ENCODE measurements at regions not wholly inside any gene's neighbourhood (a gene's known extent, or its start where the extent isn't known, plus 50 kb on each side); places are given as distances from the start of the nearest gene placed in this dataset.

GRCh38 chr11:116607027-116607426, 165.8 kb downstream of the BUD13 start:
- Histone ChIP-seq H3K36me3 (replicated peaks; ENCODE audit: low read depth, low read length) (no peaks in the 10 kb centered on the region), H2AFZ (ENCODE audit: low read depth, low read length) (no peak overlapping the region), H4K20me1 (ENCODE audit: insufficient read depth, low read length) (0 out of 2 replicates have a peak, but pooled peaks cover 6% of the 10 kb centered on the region), H3K4me2 (ENCODE audit: low read length) (no peak overlapping the region), H3K9me3 (ENCODE audit: insufficient read depth, low read length) (no peaks in the 10 kb centered on the region), H3K27me3 (ENCODE audit: low read depth, low read length) (peaks cover 10% of the 10 kb centered on the region; the same call in 1 of the 2 replicates), H3K4me3 (ENCODE audit: low read length) (no peak overlapping the region), H3K79me2 (ENCODE audit: low read length) (no peaks in the 10 kb centered on the region), H3K4me1 (ENCODE audit: low read length) (no peaks in the 10 kb centered on the region), H3K9ac (ENCODE audit: low read length) (no peak overlapping the region), H3K27ac (ENCODE audit: low read length) (no peak overlapping the region)
- no peak for TF ChIP-seq EZH2phosphoT487 (IDR thresholded peaks at IDR 0.05; ENCODE audit: low read depth)
- no peak for TF ChIP-seq CTCF (IDR thresholded peaks at IDR 0.05; ENCODE audit: low read depth, low read length)

- no peak overlapping the region for H3K4me2 ChIP-seq (ENCODE audit: low read length)
- no peak overlapping the region for H3K27ac ChIP-seq (ENCODE audit: low read length)
- 0 out of 2 replicates have a peak, but pooled peaks cover 6% of the 10 kb centered on the region for H4K20me1 ChIP-seq (ENCODE audit: insufficient read depth, low read length)
- no peaks in the 10 kb centered on the region for H3K79me2 ChIP-seq (ENCODE audit: low read length)
- H3K36me3 ChIP-seq (replicated peaks; ENCODE audit: low read depth, low read length) = no peaks in the 10 kb centered on the region
- no peak overlapping the region for H2AFZ ChIP-seq (ENCODE audit: low read depth, low read length)
- no peak overlapping the region for H3K9ac ChIP-seq (ENCODE audit: low read length)
- H3K9me3 ChIP-seq (ENCODE audit: insufficient read depth, low read length) = no peaks in the 10 kb centered on the region
- no peak for TF ChIP-seq EZH2phosphoT487 (IDR thresholded peaks at IDR 0.05; ENCODE audit: low read depth)
- TF ChIP-seq CTCF (IDR thresholded peaks at IDR 0.05; ENCODE audit: low read depth, low read length) = peak; percentile 66
- 0 out of 2 replicates have a peak, but pooled peaks cover 5% of the 10 kb centered on the region for H3K27me3 ChIP-seq (ENCODE audit: low read depth, low read length)
- no peaks in the 10 kb centered on the region for H3K4me1 ChIP-seq (ENCODE audit: low read length)
- H3K4me3 ChIP-seq (ENCODE audit: low read length) = no peak overlapping the region
These were observed 167.0 kb downstream of the BUD13 start for GRCh38 chr11:116605543-116606459.

GRCh38 chr11:116603728-116604323, 169.0 kb downstream of the BUD13 start:
- TF ChIP-seq EZH2phosphoT487 (IDR thresholded peaks at IDR 0.05; ENCODE audit: low read depth) = no peak
- no peak for TF ChIP-seq CTCF (IDR thresholded peaks at IDR 0.05; ENCODE audit: low read depth, low read length)
- Histone ChIP-seq H3K9ac (ENCODE audit: low read length) (no peak overlapping the region), H4K20me1 (ENCODE audit: insufficient read depth, low read length) (0 out of 2 replicates have a peak, but pooled peaks cover 6% of the 10 kb centered on the region), H3K36me3 (replicated peaks; ENCODE audit: low read depth, low read length) (no peaks in the 10 kb centered on the region), H3K27ac (ENCODE audit: low read length) (no peak overlapping the region), H2AFZ (ENCODE audit: low read depth, low read length) (no peak overlapping the region), H3K9me3 (ENCODE audit: insufficient read depth, low read length) (no peaks in the 10 kb centered on the region), H3K4me3 (ENCODE audit: low read length) (no peak overlapping the region), H3K27me3 (ENCODE audit: low read depth, low read length) (peaks cover 14% of the 10 kb centered on the region; the same call in 1 of the 2 replicates), H3K4me1 (ENCODE audit: low read length) (no peaks in the 10 kb centered on the region), H3K79me2 (ENCODE audit: low read length) (no peaks in the 10 kb centered on the region), H3K4me2 (ENCODE audit: low read length) (no peak overlapping the region)

GRCh38 chr11:116602637-116602942, 170.2 kb downstream of the BUD13 start:
- no peak overlapping the region for H3K9ac ChIP-seq (ENCODE audit: low read length)
- no peak overlapping the region for H3K27ac ChIP-seq (ENCODE audit: low read length)
- no peaks in the 10 kb centered on the region for H3K4me1 ChIP-seq (ENCODE audit: low read length)
- 0 out of 2 replicates have a peak, but pooled peaks cover 6% of the 10 kb centered on the region for H4K20me1 ChIP-seq (ENCODE audit: insufficient read depth, low read length)
- no peak overlapping the region for H3K4me2 ChIP-seq (ENCODE audit: low read length)
- H3K36me3 ChIP-seq (replicated peaks; ENCODE audit: low read depth, low read length) = no peaks in the 10 kb centered on the region
- H3K4me3 ChIP-seq (ENCODE audit: low read length) = no peak overlapping the region
- H3K9me3 ChIP-seq (ENCODE audit: insufficient read depth, low read length) = no peaks in the 10 kb centered on the region
- H3K79me2 ChIP-seq (ENCODE audit: low read length) = no peaks in the 10 kb centered on the region
- H2AFZ ChIP-seq (ENCODE audit: low read depth, low read length) = no peak overlapping the region
- TF ChIP-seq CTCF (IDR thresholded peaks at IDR 0.05; ENCODE audit: low read depth, low read length) (no peak), EZH2phosphoT487 (IDR thresholded peaks at IDR 0.05; ENCODE audit: low read depth) (no peak)
- H3K27me3 ChIP-seq (ENCODE audit: low read depth, low read length) = peaks cover 26% of the 10 kb centered on the region; the same call in 1 of the 2 replicates

Data from OCI-LY3 (cell line).